ENCODE measurements at regions not wholly inside any gene's neighbourhood (a gene's known extent, or its start where the extent isn't known, plus 50 kb on each side); places are given as distances from the start of the nearest gene placed in this dataset.
"Not testable (repeated sequence)": the region's sequence is repeated elsewhere in the genome, so short reads cannot be mapped to it uniquely, and the experiment has no call there.

GRCh38 chr12:131631889-131632651 lies 78.8 kb upstream of the SFSWAP start:
- not testable (repeated sequence) for DNase-seq (ENCODE audit: low spot score)

- DNase-seq (ENCODE audit: low spot score): not testable (repeated sequence)
These were observed 78.3 kb upstream of the SFSWAP start for GRCh38 chr12:131632652-131633023.

- DNase-seq (ENCODE audit: low spot score): not testable (repeated sequence)
These were observed 77.3 kb upstream of the SFSWAP start for GRCh38 chr12:131633610-131634009.

GRCh38 chr12:131634037-131634436 lies 76.9 kb upstream of the SFSWAP start:
- no peak for DNase-seq (ENCODE audit: low spot score)

GRCh38 chr12:131635012-131635411 lies 75.9 kb upstream of the SFSWAP start:
- not testable (repeated sequence) for DNase-seq (ENCODE audit: low spot score)

- DNase-seq (ENCODE audit: low spot score): no peak
These were observed 75.3 kb upstream of the SFSWAP start for GRCh38 chr12:131635491-131636122.

GRCh38 chr12:131636266-131636665 lies 74.6 kb upstream of the SFSWAP start:
- no peak for DNase-seq (ENCODE audit: low spot score)

GRCh38 chr12:131636940-131637750 lies 73.7 kb upstream of the SFSWAP start:
- DNase-seq (ENCODE audit: low spot score): no peak

- no peak for DNase-seq (ENCODE audit: low spot score)
These were observed 72.9 kb upstream of the SFSWAP start for GRCh38 chr12:131637986-131638385.

- DNase-seq (ENCODE audit: low spot score): no peak
These were observed 71.5 kb upstream of the SFSWAP start for GRCh38 chr12:131639270-131639940.

- DNase-seq (ENCODE audit: low spot score): no peak
These were observed 70.4 kb upstream of the SFSWAP start for GRCh38 chr12:131640525-131640924.

GRCh38 chr12:131641315-131641714 lies 69.6 kb upstream of the SFSWAP start:
- no peak for DNase-seq (ENCODE audit: low spot score)

- no peak for DNase-seq (ENCODE audit: low spot score)
These were observed 68.8 kb upstream of the SFSWAP start for GRCh38 chr12:131642101-131642540.

GRCh38 chr12:131642771-131643170 lies 68.1 kb upstream of the SFSWAP start:
- DNase-seq (ENCODE audit: low spot score): no peak

GRCh38 chr12:131643631-131644452 lies 67.0 kb upstream of the SFSWAP start:
- DNase-seq (ENCODE audit: low spot score): no peak

- no peak for DNase-seq (ENCODE audit: low spot score)
These were observed 66.4 kb upstream of the SFSWAP start for GRCh38 chr12:131644481-131644880.

- not testable (repeated sequence) for DNase-seq (ENCODE audit: low spot score)
These were observed 66.0 kb upstream of the SFSWAP start for GRCh38 chr12:131644917-131645316.

- not testable (repeated sequence) for DNase-seq (ENCODE audit: low spot score)
These were observed 65.3 kb upstream of the SFSWAP start for GRCh38 chr12:131645557-131645956.

GRCh38 chr12:131646444-131646843 lies 64.4 kb upstream of the SFSWAP start:
- DNase-seq (ENCODE audit: low spot score): not testable (repeated sequence)

GRCh38 chr12:131647667-131648066 lies 63.2 kb upstream of the SFSWAP start:
- DNase-seq (ENCODE audit: low spot score): no peak

GRCh38 chr12:131655469-131656174 lies 55.3 kb upstream of the SFSWAP start:
- not testable (repeated sequence) for DNase-seq (ENCODE audit: low spot score)

Measured in HuH-7.5 (cell line).